HG03159 (cell line): ENCODE measurements at regions not wholly inside any gene's neighbourhood (a gene's known extent, or its start where the extent isn't known, plus 50 kb on each side); places are given as distances from the start of the nearest gene placed in this dataset.

ENCODE experiments used
- ATAC-seq: cut with Tn5 transposase; IDR thresholded peaks from one replicate; pipeline ENCODE4 v1.9.1; 2021; ENCODE audit warnings: mild to moderate bottlenecking, moderate library complexity; ENCODE audit not compliant: unreplicated experiment

DNA sequence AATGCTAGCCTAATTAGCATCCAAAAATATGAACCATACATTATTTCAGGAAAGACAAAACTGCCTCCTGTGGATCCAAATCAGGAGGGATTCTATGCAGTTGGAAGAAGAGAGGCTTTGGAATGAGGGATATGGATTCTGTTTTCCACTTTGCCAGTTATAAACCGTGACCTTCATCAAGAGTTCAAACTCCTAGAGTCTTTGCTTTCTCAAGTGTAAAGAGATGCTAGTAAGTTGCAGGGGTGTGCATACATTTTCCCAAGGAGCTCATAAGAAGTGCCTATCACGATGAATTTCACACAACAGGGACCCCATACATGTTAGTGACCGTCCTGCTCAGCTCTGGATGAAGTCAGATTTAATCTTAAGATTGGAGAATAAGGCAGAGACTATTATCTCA lies 542.5 kb downstream of the SOX11 start:
- no peak for ATAC-seq

DNA sequence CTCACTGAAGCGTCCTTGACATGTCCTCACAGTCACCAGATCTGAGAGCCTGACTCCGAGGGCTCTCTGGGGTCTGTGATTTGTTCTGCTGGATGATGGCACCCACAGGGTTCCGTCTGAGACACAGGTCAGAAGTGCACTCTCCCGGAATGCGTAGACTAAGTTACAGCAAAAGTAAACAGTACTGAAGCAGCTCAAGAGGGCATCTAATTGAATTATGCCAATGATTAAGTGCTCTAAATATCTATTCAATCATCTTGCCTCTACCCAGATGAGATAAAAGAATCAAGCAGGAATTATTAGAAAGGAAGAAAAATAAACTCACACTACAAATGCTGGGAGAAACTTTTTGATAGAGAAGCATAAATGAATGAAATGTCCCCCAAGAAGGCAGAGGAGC lies 544.1 kb downstream of the SOX11 start:
- no peak for ATAC-seq

DNA sequence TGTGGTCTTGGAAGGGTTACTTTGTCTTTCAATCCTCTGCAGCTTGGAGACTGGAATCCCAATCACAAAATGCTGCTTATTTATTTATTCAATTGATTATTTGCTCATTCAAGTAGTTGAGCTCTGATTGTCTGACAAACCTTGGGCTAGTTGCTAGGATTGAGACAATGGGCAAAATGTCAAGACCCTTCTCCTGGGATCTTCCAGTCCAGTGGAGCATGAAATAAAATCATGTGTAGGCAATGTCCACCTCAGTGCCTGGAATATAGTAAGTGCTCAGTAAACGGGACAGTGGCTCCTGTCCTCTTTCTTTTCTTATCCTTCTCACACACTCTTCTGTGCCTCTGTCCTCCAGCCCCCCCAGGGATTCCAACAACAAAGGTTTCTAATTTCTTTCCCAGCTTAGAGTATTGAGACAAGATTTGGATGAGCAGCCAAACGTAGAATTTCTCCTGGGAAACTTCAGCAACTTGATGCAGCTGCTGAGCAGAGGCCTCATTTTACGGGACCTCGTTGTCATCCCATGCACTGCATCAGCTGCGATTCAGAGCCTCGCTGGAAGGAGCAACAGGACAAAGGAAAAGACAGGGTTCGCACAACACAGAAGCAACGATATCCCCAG lies 545.0 kb downstream of the SOX11 start:
- ATAC-seq = no peak

DNA sequence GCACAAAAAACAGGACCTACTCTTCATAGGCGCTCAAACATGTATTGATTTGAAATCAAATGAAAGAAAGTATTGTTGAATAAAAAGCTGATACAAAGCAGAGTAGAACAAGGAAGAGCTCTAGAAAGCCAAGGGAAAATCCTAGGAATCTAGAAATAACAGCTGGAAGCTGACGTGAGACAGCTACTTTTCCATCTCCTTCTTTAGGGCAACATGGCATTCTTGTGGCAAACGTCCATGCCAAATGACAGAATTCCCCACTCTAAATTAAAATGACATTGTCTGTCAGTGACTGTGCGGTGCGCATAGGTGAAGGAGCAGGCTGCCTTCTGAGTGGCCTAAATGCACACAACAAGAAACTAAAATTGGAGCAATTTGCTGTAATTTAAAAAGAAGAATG lies 557.4 kb downstream of the SOX11 start:
- no peak for ATAC-seq

DNA sequence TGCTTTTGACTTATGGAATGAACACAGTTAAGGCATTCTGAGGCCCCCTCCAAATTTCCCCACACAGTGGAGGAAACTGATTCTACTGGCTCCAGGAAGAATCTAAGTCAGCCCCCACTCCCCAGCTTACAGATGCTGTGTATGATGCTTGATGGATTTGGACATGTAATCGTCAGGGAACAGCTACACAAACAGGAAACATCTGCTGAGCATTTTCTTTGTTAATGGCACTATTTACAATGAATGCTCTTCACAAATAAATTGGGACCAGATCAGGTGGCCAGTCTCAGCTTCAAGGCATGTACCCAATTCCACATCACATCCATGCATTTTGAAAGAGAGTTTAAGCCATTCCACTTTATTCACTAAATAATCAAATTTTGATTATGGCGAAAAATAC lies 562.3 kb downstream of the SOX11 start:
- no peak for ATAC-seq

DNA sequence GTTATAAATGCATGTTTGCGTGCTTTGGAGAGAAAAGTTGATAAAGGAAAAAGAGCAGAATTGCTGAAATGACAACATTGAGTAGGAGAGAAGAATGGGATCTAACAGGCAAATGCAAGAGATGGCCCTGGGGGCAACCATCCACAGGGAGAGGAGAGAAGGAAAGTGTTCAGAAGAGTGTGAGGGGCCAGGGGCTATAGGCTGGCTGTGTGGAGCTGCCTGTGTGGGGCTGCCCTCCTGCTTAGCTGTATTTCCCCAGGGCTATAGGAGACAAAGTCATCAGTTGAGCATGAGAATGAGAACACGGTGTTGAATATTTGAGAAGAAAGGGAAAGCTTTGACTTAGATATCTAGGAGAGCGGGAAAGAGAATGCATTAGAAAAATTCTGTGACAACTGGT lies 572.0 kb downstream of the SOX11 start:
- no peak for ATAC-seq

DNA sequence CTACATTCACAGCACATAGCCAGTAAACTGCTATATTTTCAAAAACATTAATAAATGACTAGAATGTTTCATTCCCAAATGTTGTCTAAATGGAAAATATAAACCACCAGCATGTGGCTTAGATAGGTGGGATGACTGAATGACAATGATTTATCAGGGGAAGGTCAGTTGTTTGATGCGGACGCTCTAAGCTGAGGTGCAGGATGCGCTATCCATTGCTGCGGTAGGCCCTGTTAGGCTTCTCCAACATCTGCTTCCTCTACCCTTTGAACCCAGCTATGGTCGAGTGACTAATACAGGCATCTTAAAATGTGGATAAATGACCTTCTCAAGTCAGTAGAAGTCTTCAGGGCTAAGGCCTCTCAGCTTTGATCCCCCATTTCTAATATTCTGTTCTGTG lies 584.2 kb downstream of the CMPK2 start:
- no peak for ATAC-seq

DNA sequence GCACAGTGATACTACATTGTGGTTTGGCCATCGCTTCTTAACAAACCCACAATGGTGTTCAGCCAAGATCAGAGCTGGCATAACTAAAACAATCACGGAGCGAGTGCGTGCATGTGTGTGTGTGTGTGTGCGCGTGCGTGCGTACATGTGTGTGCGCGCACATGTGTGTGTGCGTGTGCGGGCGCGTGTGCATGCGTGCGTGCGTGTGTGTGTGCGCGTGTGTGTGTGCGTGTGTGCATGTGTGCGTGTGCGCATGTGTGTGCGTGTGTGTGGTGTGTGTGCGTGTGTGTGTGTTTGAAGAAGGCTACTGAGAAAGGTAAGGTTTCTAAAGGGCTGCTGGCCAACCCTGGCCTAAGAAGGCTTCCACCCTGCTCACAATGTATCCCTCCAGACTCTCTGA lies 582.4 kb downstream of the CMPK2 start:
- no peak for ATAC-seq

DNA sequence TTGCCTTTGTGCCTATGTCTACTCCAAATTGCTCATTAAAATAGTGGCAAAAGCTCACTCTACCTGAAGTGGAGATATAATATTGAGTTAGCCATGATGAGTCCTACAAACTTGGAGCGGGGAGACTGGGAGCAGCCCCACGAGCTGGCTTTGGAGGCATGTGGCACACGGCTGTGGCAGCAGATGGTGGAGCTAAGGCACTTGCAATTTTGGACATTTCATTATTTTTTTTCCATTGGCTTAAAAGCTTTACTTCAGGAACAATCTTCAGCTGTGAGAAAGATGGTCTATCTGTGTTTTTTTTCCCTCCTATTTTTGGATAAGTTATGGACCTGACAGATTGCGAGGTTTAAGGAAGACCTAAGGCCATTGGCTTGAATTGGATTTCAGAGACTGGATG lies 578.3 kb downstream of the CMPK2 start:
- ATAC-seq = no peak

DNA sequence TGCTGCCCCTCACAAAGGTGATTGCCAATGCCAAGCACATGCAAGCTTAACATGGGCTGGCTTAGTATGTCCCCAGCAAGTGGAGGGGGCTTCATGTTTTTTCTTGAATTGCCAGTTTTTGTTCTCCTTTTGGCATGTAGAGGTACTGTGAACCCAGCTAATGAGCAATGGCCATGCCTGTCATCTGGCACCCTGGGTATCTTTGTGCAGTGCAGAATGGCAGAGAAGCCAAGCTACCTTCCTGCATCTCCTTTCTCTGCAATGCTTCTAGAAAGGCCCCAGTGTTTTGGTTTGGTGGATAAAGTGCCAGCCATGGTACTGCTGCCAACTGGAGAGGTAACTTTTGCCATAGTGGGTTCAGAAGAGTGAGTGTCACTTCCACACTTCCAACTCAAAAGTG lies 576.9 kb downstream of the CMPK2 start:
- no peak for ATAC-seq

DNA sequence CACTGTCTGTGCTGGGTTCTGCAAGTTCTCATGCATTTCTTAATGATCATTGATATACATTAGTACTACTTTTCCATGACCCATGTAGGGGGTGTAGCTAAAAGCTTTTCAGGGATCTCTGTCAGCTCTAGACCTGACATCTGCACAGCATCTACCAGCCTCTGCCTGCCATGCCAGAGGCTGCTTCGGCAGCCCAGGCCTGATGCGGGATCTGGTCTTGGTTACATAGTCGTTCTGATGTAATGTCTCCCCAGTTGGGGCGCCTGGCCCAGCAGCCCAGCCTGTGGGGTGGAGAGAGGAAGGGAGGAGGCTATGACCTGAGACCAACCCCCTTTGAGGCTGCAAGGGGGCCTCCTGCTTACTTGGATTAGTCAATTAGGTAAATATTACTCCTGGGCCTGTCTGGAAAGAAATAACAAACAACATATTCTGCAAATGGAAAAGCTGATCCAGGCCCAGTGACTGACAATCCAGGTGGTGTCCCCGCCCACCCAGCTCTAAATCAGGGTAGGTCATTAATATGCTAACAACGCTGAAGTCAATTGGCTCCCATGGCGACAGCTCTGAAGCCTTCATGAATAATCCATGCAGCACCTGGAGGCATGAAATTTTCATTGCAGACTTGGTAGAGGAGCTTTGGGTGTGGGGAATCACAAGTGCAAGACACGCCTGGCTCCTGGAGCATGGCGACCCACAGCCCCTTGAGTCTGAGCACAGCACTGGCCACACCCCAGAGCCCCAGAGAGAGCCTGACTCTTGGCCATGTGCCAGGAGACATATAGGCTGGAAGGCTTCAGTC lies 575.3 kb downstream of the CMPK2 start:
- ATAC-seq = no peak

DNA sequence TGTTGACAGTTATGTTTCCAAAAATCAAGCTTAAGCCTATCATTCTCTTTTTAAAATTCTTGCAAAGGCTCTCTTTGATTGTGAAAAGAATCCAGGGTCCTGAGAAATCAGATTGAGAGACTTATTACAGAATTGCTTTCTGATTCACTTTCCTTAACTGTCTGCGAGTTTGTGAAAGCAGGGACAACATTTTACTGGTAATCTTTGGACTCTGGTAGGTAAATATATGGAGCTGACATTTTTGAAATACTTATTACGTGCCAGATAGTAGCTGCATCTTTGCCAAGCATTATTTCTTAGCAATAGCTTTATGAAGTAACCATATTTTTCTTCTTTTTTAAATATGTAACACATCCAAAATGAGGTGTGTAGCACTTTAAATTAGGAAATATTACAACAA lies 570.9 kb downstream of the CMPK2 start:
- no peak for ATAC-seq

DNA sequence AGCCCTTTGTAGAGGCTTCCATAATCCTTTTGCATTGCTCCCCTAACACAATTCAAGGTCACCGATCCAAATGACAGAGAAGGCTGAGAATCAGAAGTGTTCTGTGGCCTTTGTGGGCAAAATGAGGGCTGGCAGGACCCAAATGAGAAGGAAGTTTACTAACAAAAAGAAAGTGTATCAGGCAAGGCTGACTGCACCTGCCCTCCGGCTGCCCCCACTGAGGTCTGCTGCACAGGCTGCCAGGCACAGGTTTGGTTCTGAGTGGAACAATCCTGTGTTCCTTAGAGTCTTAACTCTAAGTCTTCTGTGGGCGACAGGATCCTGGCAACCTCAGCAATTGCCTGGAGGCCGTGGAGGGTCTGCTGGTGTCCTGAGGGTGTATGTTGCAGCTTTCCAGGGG lies 568.5 kb downstream of the CMPK2 start:
- no peak for ATAC-seq

DNA sequence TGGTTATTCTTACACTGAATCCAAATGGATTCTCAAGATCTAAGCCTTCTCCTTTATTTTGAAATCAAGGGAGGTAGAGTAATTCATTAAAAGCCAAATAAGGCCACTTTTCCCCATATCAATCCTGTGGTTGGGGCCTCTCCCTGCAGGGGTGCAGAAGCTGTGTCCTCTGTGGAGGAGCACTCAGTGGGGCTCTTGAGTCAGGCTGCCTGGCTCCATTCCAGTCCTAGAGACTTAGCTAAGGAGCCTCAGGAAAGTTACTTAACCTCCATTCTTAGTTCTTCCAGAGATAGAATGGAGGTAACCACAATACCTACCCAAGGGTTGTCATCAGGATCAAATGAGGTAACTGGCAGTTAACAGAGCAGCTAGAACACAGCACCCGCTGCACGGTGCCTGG lies 564.3 kb downstream of the CMPK2 start:
- no peak for ATAC-seq

DNA sequence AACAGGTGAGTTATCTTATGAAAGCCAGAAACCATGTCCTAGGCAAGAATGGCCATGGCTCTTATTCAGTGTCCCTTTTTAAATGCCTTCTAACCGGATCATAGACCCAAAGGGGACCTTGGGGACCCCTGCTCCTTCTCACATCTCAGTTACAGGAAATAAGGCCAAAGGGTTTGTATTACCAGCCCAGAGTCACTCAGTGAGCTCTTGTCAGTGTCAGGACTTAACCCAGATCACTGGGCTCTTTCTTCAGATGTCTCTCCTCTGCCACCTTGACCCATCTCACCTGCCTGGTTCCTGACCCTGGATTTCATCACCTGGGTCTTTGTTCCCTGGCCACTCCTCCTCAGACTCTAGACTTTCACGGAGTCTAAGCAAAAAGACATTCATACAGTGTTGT lies 556.7 kb downstream of the CMPK2 start:
- ATAC-seq = no peak

DNA sequence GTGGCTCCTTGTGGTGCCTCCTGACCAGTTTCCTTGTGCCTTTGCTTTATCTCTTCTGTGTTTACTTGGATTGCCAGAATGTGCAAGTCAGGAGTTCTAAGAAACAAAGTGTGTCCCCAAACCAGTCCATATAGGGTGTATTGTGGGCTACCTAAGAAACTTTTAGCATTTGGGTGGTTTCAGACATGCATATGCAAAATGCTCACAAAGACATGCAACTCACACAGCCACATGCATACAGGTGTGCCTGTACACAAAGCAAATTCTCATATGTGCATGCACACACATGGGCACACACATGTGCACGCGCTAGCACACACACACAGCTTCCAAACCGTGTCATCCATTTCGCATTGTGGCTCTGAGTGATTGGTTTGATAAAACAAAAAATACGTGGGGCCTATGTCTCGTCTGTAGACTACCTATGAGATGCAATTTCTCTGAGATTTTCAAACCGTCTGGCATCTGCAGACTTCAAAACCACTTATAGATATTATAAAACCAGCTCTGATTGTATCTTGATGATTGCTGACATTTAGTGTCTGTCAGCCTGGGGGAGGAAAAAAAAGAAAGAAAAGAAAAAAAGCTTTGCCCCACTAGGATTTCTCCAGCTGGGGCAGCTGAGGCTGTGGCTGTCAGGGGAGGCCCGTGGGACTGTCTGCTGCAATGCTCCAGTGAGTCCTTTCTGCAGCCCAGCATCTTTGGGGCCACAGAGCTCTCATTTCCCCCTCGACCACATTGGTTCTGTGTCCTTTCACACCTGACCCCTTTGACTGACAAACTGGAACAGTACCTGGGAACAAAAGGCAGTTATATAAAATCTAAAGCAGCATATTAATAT lies 556.1 kb downstream of the CMPK2 start:
- ATAC-seq = peak; percentile 84

DNA sequence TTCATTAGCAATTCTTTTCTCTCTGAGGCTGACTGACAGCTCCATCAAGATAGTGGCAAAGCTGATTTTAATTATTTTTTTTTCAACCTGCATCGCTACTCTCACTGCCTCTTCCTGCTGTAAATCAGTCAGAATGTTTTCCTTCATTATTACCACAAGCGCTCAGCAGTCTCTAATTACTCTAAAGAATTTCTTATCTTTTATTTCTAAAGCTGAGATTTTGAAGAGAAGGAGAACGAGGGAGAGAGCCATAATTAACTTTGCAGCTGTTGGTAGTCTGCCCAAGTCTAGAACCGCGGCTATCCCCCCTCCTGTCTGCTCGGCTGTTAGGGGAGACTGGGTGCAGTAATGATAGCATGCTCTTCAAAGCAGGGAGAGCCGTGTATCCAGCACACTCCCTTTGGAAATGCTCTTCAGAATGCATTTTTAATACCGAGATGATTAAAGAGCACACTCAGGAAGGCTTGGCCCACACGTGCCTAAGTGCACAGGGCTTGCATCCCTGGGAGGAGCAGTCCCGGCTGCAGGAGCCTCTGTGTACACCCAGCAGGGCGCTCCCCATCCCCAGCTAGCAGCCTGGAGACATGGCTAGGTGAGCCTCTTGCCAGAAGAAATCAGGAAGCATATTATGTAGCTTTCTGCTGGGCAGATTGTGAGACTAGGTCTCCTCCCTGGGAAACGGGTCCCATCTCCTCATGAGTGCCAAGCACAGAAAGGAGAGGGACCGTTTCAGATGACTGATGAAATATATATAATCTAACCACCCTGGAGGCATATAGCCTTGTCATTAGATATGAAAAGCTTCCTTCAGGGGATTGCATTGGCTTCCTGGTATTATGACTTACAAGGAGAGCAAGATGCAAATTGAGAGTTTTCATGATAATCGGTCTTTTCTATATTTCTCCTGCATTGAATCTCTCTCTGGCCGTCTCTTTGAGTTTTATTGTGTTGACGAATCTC lies 555.2 kb downstream of the CMPK2 start:
- ATAC-seq = peak; percentile 20

DNA sequence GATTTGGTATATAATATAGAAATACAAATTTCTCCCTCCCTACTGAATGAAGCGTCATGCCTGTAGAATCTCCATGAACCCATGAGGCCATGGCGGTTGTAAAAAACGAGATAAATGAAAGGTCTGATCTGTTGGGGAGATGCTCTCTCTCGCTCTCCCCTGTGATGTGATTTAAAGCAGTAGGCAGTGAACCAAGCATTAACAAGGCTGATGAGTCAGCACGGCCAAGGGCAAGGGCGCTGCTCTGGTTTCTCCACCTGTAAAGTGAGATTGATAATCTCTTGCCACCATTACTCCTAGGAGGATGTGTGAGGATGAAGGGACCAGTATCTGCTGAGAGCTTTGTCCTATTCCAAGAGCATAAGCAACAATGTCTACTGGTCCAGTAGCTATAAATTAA lies 553.3 kb downstream of the CMPK2 start:
- no peak for ATAC-seq

DNA sequence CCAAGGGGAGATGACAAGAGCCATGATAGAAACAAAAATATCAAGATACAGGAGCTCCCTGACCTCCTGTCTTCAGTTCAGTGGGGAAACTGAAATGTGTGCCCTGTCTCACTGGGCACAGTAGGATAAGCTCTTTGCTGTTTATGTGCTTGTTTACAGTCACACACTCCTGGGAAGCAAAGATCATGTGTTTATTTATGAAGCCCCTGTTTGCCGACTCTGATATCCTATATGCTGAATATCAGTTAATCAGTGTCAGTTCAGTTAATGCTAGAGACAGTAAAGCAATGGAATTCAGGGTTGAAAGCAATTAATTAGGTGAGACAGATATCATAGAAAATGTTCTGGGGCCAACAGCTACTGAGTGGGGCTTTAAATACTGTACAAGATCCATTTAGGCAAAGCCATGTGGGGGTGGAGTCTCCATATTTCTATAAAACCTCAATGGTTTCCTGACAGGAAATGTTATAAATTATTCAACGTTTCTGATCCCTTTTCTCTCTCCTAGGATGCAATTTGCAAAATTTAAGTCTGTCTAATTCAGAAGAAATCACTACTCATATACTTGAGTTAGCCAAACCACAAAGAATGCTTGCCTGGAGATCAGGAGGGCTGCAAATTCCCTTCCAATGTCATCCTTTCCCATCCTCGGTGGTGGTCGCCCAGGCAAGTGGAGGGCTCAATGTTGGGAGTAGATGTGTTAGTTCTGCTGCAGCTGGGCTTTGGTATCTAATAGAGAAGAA lies 551.3 kb downstream of the CMPK2 start:
- no peak for ATAC-seq

DNA sequence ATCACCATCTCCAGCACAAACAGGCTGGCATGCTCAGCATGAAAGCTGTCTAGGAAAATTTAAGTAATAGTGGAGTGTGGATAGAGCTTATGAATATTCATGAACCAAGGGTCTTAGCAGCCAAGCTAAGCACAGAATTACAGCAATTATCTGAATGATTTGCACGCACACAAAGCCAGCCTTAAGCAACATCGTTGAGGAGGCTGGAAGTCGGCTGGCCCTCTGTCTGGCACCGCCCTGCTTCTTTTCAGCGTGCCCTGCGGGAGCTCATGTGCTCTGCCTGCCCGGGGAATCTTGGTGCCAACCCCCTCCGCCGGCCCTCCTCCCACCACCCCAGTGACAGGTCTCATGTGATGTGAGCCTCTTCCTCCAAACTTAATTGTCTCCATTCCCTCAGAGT lies 540.1 kb downstream of the CMPK2 start:
- ATAC-seq = no peak
